ENCODE measurements at regions not wholly inside any gene's neighbourhood (a gene's known extent, or its start where the extent isn't known, plus 50 kb on each side); places are given as distances from the start of the nearest gene placed in this dataset.
A peak's percentile ranks its signal among the peaks of the same experiment; 100 is the strongest.
"Not testable (repeated sequence)": the region's sequence is repeated elsewhere in the genome, so short reads cannot be mapped to it uniquely, and the experiment has no call there.

DNA sequence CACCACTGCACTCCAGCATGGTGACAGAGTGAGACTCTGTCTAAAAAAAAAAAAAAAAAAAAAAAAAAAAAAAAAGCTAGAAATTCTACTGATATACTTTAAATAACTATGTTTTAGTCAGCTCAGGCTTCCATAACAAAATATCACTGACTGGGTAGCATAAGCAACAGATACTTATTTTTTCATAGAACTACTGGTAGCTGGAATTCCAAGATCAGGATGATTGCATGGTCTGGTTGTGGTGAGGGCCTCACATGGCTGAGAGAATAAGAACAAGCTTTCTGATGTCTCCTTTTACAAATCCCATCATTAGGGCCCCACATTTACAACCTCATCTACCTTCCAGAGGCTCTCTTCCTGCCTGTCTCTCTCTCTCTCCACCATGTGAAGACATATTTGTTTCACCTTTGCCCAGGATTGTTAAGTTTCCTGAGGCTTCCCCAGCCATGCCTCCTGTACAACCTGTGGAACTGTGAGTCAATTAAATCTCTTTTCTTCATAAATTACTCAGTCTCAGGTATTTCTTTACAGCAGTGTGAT is 126.7 kb upstream of the SEMA3C start:
- DNase-seq (ENCODE audit: low read depth), result no peak

DNA sequence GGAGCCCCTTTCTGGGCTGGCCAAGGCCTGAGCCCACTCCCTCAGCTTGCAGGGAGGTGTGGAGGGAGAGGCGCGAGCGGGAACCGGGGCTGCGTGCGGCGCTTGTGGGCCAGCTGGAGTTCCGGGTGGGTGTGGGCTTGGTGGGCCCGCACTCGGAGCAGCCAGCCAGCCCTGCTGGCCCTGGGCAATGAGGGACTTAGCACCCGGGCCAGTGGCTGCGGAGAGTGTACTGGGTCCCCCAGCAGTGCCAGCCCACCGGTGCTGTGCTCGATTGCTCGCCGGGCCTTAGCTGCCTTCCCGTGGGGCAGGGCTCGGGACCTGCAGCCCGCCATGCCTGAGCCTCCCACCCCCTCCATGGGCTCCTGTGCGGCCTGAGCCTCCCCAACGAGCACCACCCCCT is 123.8 kb upstream of the SEMA3C start:
- DNase-seq (ENCODE audit: low read depth), result not testable (repeated sequence)

- no peak for DNase-seq (ENCODE audit: low read depth)
Measured at GRCh38 chr7:81040496-81040895, 121.6 kb upstream of the SEMA3C start.

DNA sequence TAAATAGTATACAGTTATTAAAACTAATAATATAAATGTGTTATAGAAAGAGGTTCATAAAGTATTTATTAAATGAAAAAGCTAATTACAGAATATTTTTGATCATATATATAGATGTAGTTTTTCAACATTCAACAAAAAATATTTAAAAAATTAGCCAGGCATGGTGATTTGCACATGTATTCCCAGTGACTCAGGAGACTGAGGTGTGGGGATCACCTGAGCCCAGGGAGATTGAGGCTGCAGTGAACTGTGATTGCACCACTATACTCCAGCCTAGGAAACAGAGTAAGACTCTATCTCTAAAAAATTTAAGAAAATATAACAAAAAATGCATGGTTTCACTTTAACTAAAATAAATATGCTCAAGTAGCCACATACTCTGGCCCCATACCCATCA is 118.0 kb upstream of the SEMA3C start:
- no peak for DNase-seq (ENCODE audit: low read depth)

- DNase-seq (ENCODE audit: low read depth), result no peak
Measured at GRCh38 chr7:81036057-81036456, 117.2 kb upstream of the SEMA3C start.

DNA sequence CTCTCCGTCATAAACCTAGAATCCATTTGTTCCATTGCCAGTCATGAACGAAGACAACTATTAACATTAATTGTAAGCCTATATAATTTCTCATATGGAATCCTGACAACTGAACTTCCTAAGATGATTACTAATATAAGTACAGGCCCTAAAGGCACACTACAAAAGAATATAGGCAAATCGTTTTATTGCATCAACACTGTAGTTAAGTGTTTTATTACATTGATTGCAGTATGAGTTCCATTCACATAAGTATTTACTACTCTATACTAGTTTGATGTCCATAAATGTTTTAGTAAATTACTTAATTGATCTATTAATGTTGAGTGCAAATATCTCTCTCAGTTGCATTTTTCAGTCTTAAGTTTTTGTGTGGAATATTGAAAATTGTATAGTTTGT is 113.1 kb upstream of the SEMA3C start:
- no peak for DNase-seq (ENCODE audit: low read depth)

DNA sequence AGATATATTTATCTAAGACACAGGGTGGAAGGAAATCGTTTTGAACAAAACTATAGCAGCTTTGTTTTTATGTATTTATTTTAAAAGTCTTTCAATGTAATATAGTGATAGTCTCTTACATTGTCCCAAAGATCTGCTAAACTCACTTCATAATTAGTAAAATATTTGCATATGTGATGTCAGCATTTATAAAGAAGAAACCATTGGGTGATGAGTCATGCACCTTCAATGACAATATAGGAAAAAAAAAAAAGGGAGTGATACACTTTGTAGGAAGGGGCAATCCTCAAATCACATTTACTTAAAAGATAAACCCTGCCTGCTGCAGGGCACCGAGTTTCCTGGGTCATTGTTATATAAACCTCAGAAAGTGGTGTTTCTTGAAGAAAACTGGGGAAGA is 112.4 kb upstream of the SEMA3C start:
- no peak for DNase-seq (ENCODE audit: low read depth)

GRCh38 chr7:81030472-81030871 is 111.6 kb upstream of the SEMA3C start:
- no peak for DNase-seq (ENCODE audit: low read depth)

GRCh38 chr7:81029511-81029910 is 110.7 kb upstream of the SEMA3C start:
- no peak for DNase-seq (ENCODE audit: low read depth)

- DNase-seq (ENCODE audit: low read depth), result no peak
Measured at GRCh38 chr7:81025360-81025759, 106.5 kb upstream of the SEMA3C start.

DNA sequence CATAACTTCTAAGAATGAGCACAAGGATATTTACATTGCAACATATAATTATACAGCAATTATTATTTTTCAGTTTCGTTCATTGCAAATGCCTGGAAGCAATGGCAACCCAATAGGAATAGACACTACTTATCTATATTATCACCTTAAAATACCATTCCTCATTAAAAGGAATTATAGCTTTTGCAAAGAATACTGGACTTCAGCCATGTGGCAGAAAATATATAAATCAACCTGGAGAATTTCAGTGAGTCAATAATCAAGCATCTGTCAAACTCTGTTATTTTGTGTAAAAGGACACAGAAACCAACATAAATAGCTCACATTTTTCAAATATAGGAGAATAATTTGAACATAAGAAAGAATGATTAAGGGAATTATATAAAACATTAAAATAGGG is 96.1 kb upstream of the SEMA3C start:
- DNase-seq (ENCODE audit: low read depth), result no peak

DNA sequence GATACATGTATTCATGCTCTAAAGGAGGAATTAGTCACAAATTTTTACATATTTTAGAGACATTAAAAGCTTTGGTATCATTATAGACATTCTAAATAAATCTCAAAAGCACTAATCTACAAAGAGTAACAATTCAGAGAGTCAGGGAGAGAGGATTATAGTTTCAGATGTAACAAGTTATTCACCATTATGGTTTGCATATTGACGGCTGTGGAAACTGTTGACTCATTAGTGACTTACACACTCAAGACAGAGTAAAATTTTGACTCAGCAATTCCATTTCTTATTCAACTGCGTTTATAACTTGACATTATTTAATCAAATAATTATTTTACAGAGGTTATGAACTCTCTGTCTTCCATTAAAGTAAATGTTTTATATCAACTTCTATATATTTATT is 95.4 kb upstream of the SEMA3C start:
- no peak for DNase-seq (ENCODE audit: low read depth)

DNA sequence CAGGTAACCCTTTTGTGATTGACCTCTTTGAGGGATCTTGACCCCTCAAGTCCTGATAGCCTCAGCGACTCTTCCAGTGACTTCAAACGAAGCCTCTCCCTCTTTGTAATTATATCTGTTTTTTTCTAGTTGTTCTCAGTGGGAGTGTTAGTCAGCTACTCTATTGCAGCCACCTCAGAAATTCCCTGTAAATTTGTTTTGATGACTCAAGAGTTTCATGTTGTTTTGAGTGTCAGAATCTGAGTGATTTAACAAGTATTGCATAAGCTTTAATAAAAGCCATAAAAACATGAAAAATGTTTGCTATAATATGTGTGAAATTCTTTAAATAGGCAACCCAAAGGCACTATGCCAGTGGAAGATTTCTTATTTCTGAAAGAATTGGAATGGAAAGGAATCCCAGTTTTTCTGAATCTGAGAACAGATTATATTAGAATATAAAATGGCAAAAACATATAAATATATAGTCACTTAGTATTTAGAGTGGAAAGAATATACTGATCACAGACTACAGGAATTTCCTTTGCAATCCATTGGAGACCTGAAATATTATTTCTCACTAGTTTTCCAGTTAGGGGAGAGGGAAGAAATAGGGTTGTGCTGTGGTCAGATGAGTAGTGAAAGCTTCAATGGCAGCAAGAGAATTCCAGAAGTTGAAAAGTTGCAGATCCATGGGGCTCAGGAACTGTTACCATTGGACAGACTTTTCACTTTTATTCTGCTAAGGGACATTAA is 94.4 kb upstream of the SEMA3C start:
- DNase-seq (ENCODE audit: low read depth), result peak; percentile 19

DNA sequence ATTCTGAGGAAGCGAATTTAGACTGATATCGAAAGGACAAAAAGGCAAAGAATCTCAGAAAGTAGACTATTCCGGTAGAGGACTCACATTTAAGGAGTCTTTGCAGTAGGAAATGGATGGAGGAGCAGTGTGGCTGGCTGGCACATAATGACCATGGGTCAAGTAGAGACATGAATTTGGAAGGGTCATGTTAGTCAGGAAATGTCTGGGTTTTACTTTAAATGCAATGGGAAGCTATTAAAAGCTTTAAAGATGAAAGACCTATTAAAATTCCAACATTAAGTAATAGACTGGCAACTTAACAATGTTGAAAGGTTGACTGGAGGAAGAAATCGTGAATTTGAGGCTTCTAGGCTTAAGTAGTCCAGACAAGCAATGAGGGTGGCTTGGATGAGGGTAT is 90.0 kb upstream of the SEMA3C start:
- DNase-seq (ENCODE audit: low read depth), result no peak

- no peak for DNase-seq (ENCODE audit: low read depth)
Measured at GRCh38 chr7:81007051-81007450, 88.2 kb upstream of the SEMA3C start.

DNA sequence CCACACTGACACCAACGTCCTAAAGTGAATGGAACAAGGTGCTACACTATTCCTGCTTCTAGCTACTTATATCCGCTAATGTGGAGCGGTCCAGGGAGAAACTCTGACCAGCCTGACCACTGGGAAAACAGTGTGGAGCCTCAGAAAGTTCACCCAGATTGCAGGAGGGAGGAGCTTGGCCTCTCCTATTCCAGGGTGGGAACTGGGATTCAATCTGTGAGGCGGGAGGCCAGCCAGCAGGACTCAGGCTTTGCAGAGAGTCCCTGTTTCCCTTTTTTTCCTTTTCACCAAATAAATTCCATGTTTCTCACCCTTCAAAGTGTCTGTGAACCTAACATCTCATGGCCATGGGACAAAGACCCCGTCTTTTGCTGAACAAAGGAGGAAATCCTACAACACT is 86.4 kb upstream of the SEMA3C start:
- no peak for DNase-seq (ENCODE audit: low read depth)

DNA sequence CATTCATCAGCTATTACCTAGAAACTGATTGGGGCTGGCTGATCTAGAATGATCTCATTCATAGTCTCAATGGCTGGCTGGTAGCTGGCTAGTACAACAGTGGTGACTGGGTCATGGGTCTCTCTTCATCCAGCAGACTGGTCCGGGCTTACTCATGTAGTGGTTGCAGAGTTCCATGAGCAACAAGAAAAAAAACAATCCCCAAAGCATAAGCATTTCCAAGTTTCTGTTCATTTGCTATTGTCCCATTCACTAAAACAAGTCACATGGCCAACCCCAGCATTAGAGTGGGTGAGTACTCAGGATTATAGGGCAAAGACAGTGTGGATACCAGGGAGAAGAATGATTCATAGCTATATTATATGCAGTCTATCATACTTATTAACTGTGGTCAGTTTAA is 85.2 kb upstream of the SEMA3C start:
- peak; percentile 29 for DNase-seq (ENCODE audit: low read depth)

GRCh38 chr7:81003326-81003725 is 84.5 kb upstream of the SEMA3C start:
- DNase-seq (ENCODE audit: low read depth), result no peak

DNA sequence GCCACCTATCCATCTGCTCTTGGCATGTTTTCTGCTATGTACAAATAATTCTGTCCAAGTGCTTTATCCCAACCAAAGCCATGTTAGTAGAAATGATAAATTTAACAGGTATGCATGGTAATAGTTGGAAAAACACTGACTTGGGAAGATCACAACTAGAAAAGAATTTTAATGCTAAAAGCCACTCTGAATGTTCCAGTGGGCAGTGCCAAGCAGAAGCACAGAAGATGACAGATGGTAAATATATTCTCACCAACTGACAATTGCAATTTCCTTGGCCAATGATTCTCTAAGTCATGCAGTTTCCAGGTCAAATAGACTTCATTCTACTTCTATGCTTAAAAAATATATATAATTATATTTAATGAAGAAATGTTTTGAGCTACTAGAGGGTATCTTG is 83.6 kb upstream of the SEMA3C start:
- no peak for DNase-seq (ENCODE audit: low read depth)

- DNase-seq (ENCODE audit: low read depth), result no peak
Measured at GRCh38 chr7:80999771-81000170, 80.9 kb upstream of the SEMA3C start.

DNA sequence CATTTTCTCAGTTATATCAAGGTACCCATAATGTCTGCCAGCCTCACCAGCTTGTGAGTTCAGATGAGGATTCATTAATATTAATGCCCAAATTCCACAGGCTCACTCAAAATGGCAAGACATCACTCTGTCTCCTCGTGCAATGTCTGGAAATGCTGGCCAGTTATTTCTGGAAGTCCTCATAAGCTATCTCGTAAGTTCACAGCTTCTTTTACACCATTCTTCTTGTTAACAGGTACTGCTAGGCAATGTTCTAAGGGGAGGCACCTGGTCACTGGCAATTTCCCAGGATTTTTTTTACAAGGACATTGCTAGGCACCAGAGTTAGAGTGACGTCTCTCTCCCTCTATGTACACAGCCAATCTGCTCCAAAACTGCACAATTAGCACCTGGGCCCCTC is 80.2 kb upstream of the SEMA3C start:
- no peak for DNase-seq (ENCODE audit: low read depth)

- DNase-seq (ENCODE audit: low read depth), result no peak
Measured at GRCh38 chr7:80997841-80998240, 79.0 kb upstream of the SEMA3C start.

- DNase-seq (ENCODE audit: low read depth), result not testable (repeated sequence)
Measured at GRCh38 chr7:80996236-80996635, 77.4 kb upstream of the SEMA3C start.

DNA sequence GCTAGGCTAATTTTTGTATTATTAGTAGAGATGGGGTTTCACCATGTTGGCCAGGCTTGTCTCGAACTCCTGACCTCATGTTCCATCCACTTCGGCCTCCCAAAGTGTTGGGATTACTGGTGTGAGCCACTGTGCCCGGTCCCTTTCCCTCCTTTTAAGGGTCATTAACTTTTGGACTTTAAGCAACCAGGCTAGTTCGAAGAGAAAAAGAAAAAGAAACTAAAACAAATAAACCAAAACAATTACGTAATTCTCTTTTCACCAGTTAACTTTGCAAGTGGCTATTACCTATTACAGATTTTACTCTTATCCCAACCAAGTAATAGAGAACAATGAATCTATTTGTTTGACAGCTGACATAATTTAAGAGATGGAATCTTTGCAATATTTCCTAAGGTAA is 72.8 kb upstream of the SEMA3C start:
- DNase-seq (ENCODE audit: low read depth), result no peak
